ENCODE measurements at regions not wholly inside any gene's neighbourhood (a gene's known extent, or its start where the extent isn't known, plus 50 kb on each side); places are given as distances from the start of the nearest gene placed in this dataset.

- no peak for DNase-seq
- Mint-ChIP-seq H3K36me3 (no peaks in the 10 kb centered on the region), H3K4me3 (no peak overlapping the region), H3K27me3 (no peaks in the 10 kb centered on the region), H3K4me1 (no peaks in the 10 kb centered on the region), H3K27ac (no peak overlapping the region), H3K9me3 (peaks cover 0 to 10% (median 3%) of the 10 kb centered on the region in 8 donors)
- POLR2A ChIA-PET (ENCODE audit: partially characterized antibody): no interaction called here
- Histone ChIP-seq H3K27me3 (ENCODE audit: insufficient read depth, low read length) (no peaks in the 10 kb centered on the region), H3K9me3 (ENCODE audit: control insufficient read depth in 1 of 2, low read length in 2 of 2) (no peaks in the 10 kb centered on the region), H3K4me1 (ENCODE audit: insufficient read depth, low read length) (no peaks in the 10 kb centered on the region), H3K27ac (ENCODE audit: low read depth, low read length) (no peak overlapping the region), H3K4me3 (ENCODE audit: low read length in 2 of 2) (no peak overlapping the region), H3K36me3 (ENCODE audit: insufficient read depth, low read length) (no peaks in the 10 kb centered on the region)
- intact Hi-C loops (cut with micrococcal nuclease): no loop called here
- CTCF ChIA-PET (ENCODE audit: partially characterized antibody): no interaction called here
Observed at GRCh38 chr18:73479477-73479876, 611.7 kb upstream of the NETO1 start.

DNA sequence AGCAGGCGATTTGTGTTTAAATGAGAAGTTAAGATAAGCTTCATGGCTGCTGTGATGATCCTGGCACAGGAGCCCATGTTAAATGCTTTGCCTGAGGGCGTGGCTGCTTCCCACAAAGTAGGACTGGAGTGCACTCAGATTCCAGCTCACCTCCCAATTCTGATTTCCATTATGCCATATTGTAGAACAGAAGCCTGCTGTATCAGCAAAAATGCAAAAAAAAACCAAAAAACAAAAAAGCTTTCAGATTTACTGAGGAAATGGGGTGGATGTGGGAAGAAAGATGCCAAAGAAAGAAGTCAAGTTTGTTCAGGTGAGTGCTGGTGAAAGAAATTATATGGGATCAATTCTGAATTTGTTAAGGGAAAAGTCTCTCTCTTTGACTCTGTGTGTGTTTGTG lies 610.4 kb upstream of the NETO1 start:
- POLR2A ChIA-PET (ENCODE audit: partially characterized antibody): no interaction called here
- Histone ChIP-seq H3K27ac (ENCODE audit: low read depth, low read length) (no peak overlapping the region), H3K27me3 (ENCODE audit: insufficient read depth, low read length) (no peaks in the 10 kb centered on the region), H3K9me3 (ENCODE audit: control insufficient read depth in 1 of 2, low read length in 2 of 2) (no peaks in the 10 kb centered on the region), H3K4me1 (ENCODE audit: insufficient read depth, low read length) (no peaks in the 10 kb centered on the region), H3K36me3 (ENCODE audit: insufficient read depth, low read length) (no peaks in the 10 kb centered on the region), H3K4me3 (ENCODE audit: low read length in 2 of 2) (no peak overlapping the region)
- Mint-ChIP-seq H3K36me3 (no peaks in the 10 kb centered on the region), H3K27me3 (no peaks in the 10 kb centered on the region), H3K4me1 (no peaks in the 10 kb centered on the region), H3K4me3 (no peak overlapping the region), H3K9me3 (peaks cover 0 to 10% (median 3%) of the 10 kb centered on the region in 8 donors), H3K27ac (no peak overlapping the region)
- intact Hi-C loops (cut with micrococcal nuclease): no loop called here
- DNase-seq: no peak
- CTCF ChIA-PET (ENCODE audit: partially characterized antibody): no interaction called here

DNA sequence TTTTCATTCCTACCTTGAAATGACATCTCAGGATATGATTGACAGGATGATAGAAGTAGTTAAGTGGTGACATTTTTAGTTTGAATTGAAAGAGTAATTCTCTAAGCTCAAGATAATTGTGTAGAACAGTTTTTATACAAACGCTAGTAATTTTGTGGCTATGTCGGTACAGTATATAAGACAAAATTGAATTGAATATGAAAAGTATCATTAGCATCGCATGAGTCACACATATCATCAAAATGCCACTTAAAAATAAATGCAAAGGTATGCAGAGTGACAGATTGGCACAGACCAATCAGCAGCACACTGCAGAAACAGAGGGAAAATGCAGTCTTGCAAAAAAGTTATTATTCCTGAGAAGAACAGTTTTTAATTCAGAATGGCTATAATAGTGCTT lies 608.2 kb upstream of the NETO1 start:
- CTCF ChIA-PET (ENCODE audit: partially characterized antibody): no interaction called here
- Histone ChIP-seq H3K4me1 (ENCODE audit: insufficient read depth, low read length) (no peaks in the 10 kb centered on the region), H3K27ac (ENCODE audit: low read depth, low read length) (no peak overlapping the region), H3K27me3 (ENCODE audit: insufficient read depth, low read length) (no peaks in the 10 kb centered on the region), H3K9me3 (ENCODE audit: control insufficient read depth in 1 of 2, low read length in 2 of 2) (no peaks in the 10 kb centered on the region), H3K36me3 (ENCODE audit: insufficient read depth, low read length) (no peaks in the 10 kb centered on the region), H3K4me3 (ENCODE audit: low read length in 2 of 2) (no peak overlapping the region)
- Mint-ChIP-seq H3K27ac (no peak overlapping the region), H3K4me3 (no peak overlapping the region), H3K9me3 (peaks cover 0 to 10% (median 5%) of the 10 kb centered on the region in 8 donors), H3K4me1 (no peaks in the 10 kb centered on the region), H3K27me3 (no peaks in the 10 kb centered on the region), H3K36me3 (no peaks in the 10 kb centered on the region)
- no peak for DNase-seq
- POLR2A ChIA-PET (ENCODE audit: partially characterized antibody): no interaction called here
- intact Hi-C loops (cut with micrococcal nuclease): no loop called here

DNA sequence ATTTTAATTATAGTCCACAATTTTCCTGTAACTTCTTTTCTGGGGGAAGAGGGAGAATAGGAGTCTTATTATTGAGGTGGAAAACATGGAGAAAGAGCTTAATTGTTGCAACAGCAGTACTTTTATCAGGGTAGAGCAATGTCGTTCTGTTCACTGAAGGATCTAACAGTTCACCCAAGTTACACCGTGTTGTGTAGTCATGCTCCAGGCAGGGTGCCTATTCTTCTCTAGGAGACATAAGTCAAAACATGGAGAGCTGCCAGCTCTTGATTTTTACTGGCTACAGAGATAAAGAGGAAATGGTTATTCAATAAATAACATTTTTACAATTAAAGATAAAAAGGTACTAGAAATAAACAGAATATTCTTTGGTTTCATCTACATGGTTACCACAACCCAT lies 594.3 kb upstream of the NETO1 start:
- H3K9me3 ChIP-seq (ENCODE audit: control insufficient read depth in 1 of 2, low read length in 2 of 2): peaks cover 0 to 2% of the 10 kb centered on the region in 2 donors
- no peaks in the 10 kb centered on the region for H3K36me3 ChIP-seq (ENCODE audit: insufficient read depth, low read length)
- H3K27ac ChIP-seq (ENCODE audit: low read depth, low read length): no peak overlapping the region
- Mint-ChIP-seq H3K4me3 (no peak overlapping the region), H3K27ac (no peak overlapping the region), H3K36me3 (no peaks in the 10 kb centered on the region), H3K9me3 (peaks cover 0 to 20% (median 3%) of the 10 kb centered on the region in 8 donors), H3K27me3 (no peaks in the 10 kb centered on the region), H3K4me1 (no peaks in the 10 kb centered on the region)
- H3K4me1 ChIP-seq (ENCODE audit: insufficient read depth, low read length): no peaks in the 10 kb centered on the region
- ChIA-PET POLR2A (ENCODE audit: partially characterized antibody) (no interaction called here), CTCF (ENCODE audit: partially characterized antibody) (no interaction called here)
- no peak for DNase-seq
- intact Hi-C loops (cut with micrococcal nuclease): no loop called here
- no peaks in the 10 kb centered on the region for H3K27me3 ChIP-seq (ENCODE audit: insufficient read depth, low read length)
- H3K4me3 ChIP-seq (ENCODE audit: low read length in 2 of 2): no peak overlapping the region

DNA sequence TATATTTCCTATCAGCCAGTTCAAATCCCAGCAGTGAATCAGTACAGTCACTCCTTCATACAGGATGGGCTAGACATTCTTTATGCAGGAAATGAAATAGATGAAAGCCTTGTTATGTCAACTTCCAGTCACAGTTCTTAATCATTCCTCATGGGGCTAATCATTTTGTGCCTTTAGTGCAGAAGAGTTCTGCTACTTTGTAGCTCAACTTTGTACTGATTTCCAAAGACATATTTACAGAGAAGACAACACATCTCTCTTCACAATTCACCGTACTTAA lies 593.9 kb upstream of the NETO1 start:
- no peaks in the 10 kb centered on the region for H3K4me1 ChIP-seq (ENCODE audit: insufficient read depth, low read length)
- peaks cover 0 to 4% of the 10 kb centered on the region in 2 donors for H3K9me3 ChIP-seq (ENCODE audit: control insufficient read depth in 1 of 2, low read length in 2 of 2)
- POLR2A ChIA-PET (ENCODE audit: partially characterized antibody): no interaction called here
- intact Hi-C loops (cut with micrococcal nuclease): no loop called here
- CTCF ChIA-PET (ENCODE audit: partially characterized antibody): no interaction called here
- H3K36me3 ChIP-seq (ENCODE audit: insufficient read depth, low read length): no peaks in the 10 kb centered on the region
- H3K27ac ChIP-seq (ENCODE audit: low read depth, low read length): no peak overlapping the region
- Mint-ChIP-seq H3K27ac (no peak overlapping the region), H3K36me3 (no peaks in the 10 kb centered on the region), H3K9me3 (peaks cover 0 to 20% (median 3%) of the 10 kb centered on the region in 8 donors), H3K4me1 (no peaks in the 10 kb centered on the region), H3K4me3 (no peak overlapping the region), H3K27me3 (no peaks in the 10 kb centered on the region)
- H3K27me3 ChIP-seq (ENCODE audit: insufficient read depth, low read length): no peaks in the 10 kb centered on the region
- DNase-seq: no peak
- no peak overlapping the region for H3K4me3 ChIP-seq (ENCODE audit: low read length in 2 of 2)

GRCh38 chr18:73461038-73461779 lies 593.4 kb upstream of the NETO1 start:
- H3K27ac ChIP-seq (ENCODE audit: low read depth, low read length): no peak overlapping the region
- peaks cover 0 to 4% of the 10 kb centered on the region in 2 donors for H3K9me3 ChIP-seq (ENCODE audit: control insufficient read depth in 1 of 2, low read length in 2 of 2)
- H3K27ac Mint-ChIP-seq: no peak overlapping the region
- ChIA-PET CTCF (ENCODE audit: partially characterized antibody) (no interaction called here), POLR2A (ENCODE audit: partially characterized antibody) (no interaction called here)
- H3K27me3 ChIP-seq (ENCODE audit: insufficient read depth, low read length): no peaks in the 10 kb centered on the region
- no peaks in the 10 kb centered on the region for H3K27me3 Mint-ChIP-seq
- no peak for DNase-seq
- no peaks in the 10 kb centered on the region for H3K4me1 ChIP-seq (ENCODE audit: insufficient read depth, low read length)
- H3K9me3 Mint-ChIP-seq: peaks cover 0 to 20% (median 4%) of the 10 kb centered on the region in 8 donors
- no peaks in the 10 kb centered on the region for H3K36me3 Mint-ChIP-seq
- H3K36me3 ChIP-seq (ENCODE audit: insufficient read depth, low read length): no peaks in the 10 kb centered on the region
- no peak overlapping the region for H3K4me3 ChIP-seq (ENCODE audit: low read length in 2 of 2)
- no peak overlapping the region for H3K4me3 Mint-ChIP-seq
- no peaks in the 10 kb centered on the region for H3K4me1 Mint-ChIP-seq
- intact Hi-C loops (cut with micrococcal nuclease): no loop called here

DNA sequence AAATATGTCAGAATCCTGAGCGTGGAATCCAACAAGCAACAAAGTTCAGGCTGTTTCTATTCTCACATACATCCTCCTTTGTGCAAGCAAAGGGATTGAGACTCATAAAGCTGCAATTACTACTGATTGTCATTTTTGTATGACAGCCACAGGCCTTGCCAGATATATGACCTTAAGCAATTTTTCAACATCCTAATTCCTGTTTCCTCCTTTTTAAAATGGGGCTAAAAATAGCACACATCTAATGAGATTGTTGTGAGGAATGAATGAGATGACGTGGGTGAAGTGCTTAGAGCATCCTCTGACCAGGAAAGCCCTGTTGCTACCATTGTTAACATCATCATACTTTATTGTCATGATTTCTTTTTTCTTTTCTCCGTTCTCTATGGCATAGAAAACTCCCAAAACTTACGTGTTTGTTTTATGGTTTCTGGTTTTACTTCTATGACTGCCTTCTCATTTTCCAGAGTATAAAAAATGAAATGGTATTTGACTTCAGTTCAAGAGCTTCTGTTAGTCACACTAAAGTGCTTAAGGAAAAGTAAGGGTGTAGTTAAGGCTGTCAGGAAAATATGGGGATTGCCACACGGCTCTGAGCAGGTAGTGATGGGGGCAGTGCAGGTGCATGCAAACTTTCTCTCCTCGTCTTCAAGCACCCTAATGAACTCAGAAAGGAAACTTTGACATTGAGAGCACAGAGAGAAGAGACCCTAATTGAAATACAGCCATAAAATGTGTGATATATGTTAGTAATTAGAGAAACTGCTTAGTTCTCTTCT lies 590.6 kb upstream of the NETO1 start:
- no peak for DNase-seq
- Histone ChIP-seq H3K9me3 (ENCODE audit: control insufficient read depth in 1 of 2, low read length in 2 of 2) (peaks cover 0 to 4% of the 10 kb centered on the region in 2 donors), H3K27me3 (ENCODE audit: insufficient read depth, low read length) (no peaks in the 10 kb centered on the region), H3K4me3 (ENCODE audit: low read length in 2 of 2) (no peak overlapping the region), H3K4me1 (ENCODE audit: insufficient read depth, low read length) (no peaks in the 10 kb centered on the region), H3K36me3 (ENCODE audit: insufficient read depth, low read length) (no peaks in the 10 kb centered on the region), H3K27ac (ENCODE audit: low read depth, low read length) (no peak overlapping the region)
- POLR2A ChIA-PET (ENCODE audit: partially characterized antibody): no interaction called here
- intact Hi-C loops (cut with micrococcal nuclease): no loop called here
- peaks cover 0 to 12% (median 6%) of the 10 kb centered on the region in 8 donors for H3K9me3 Mint-ChIP-seq
- no peaks in the 10 kb centered on the region for H3K27me3 Mint-ChIP-seq
- H3K4me1 Mint-ChIP-seq: no peaks in the 10 kb centered on the region
- H3K36me3 Mint-ChIP-seq: no peaks in the 10 kb centered on the region
- CTCF ChIA-PET (ENCODE audit: partially characterized antibody): no interaction called here
- H3K4me3 Mint-ChIP-seq: no peak overlapping the region
- no peak overlapping the region for H3K27ac Mint-ChIP-seq

Measured in CD4-positive, alpha-beta memory T cell (primary cell).